Neuronal stem cell (in vitro differentiated cells): ENCODE measurements at regions not wholly inside any gene's neighbourhood (a gene's known extent, or its start where the extent isn't known, plus 50 kb on each side); places are given as distances from the start of the nearest gene placed in this dataset.
A peak's percentile ranks its signal among the peaks of the same experiment; 100 is the strongest.

Experiments used
- DNase-seq: peaks from one replicate; pipeline ENCODE4 v3.0.0-alpha.2; 2013; ENCODE audit warnings: low spot score
- H2AFZ ChIP-seq: one replicate; pipeline ENCODE4 v1.6.1; 2013; ENCODE audit warnings: mild to moderate bottlenecking, low read length, inconsistent platforms
- H2AK5ac ChIP-seq: 2 replicates; pipeline ENCODE4 v1.6.1; 2013; ENCODE audit warnings: low read depth, mild to moderate bottlenecking, inconsistent platforms, low read length, moderate library complexity, mixed read lengths
- H2BK120ac ChIP-seq: 2 replicates; pipeline ENCODE4 v1.6.1; 2013; ENCODE audit warnings: low read depth, mild to moderate bottlenecking, inconsistent platforms, low read length, moderate library complexity, mixed read lengths
- H2BK12ac ChIP-seq: one replicate; pipeline ENCODE4 v1.6.1; 2013; ENCODE audit warnings: low read length, inconsistent platforms
- H2BK15ac ChIP-seq: 2 replicates; pipeline ENCODE4 v1.6.1; 2013; ENCODE audit warnings: mild to moderate bottlenecking, low read length, inconsistent platforms, mixed read lengths
- H2BK5ac ChIP-seq: one replicate; pipeline ENCODE4 v1.6.1; 2013; ENCODE audit warnings: inconsistent platforms, mild to moderate bottlenecking, low read length, moderate library complexity
- H3K14ac ChIP-seq: one replicate; pipeline ENCODE4 v1.6.1; 2013; ENCODE audit warnings: low read length, inconsistent platforms
- H3K18ac ChIP-seq: 2 replicates; pipeline ENCODE4 v1.6.1; 2013; ENCODE audit warnings: low read length, inconsistent platforms
- H3K23ac ChIP-seq: 2 replicates; pipeline ENCODE4 v1.6.1; 2013; ENCODE audit warnings: low read depth, mild to moderate bottlenecking, mixed read lengths, low read length, inconsistent platforms; ENCODE audit not compliant: poor library complexity
- H3K27ac ChIP-seq: replicated peaks from 3 replicates; pipeline ENCODE4 v1.5.1; 2013; ENCODE audit warnings: low read length, inconsistent platforms
- H3K27me3 ChIP-seq, 3 experiments: 2 replicates each; pipeline ENCODE4 v1.6.1; 2013; ENCODE audit warnings: low read length in 3 of 3, mild to moderate bottlenecking in 2 of 3, inconsistent platforms in 1 of 3, low read depth in 1 of 3, mixed read lengths in 1 of 3, moderate library complexity in 1 of 3; ENCODE audit not compliant: control insufficient read depth in 3 of 3, insufficient read depth in 3 of 3
- H3K36me3 ChIP-seq, 2 donors: replicated peaks in 1 of 2; 2 replicates each; pipeline ENCODE4 v1.6.1; 2013; ENCODE audit warnings: low read length in 2 of 2; ENCODE audit not compliant: control insufficient read depth in 2 of 2, insufficient read depth in 2 of 2
- H3K4ac ChIP-seq: 2 replicates; pipeline ENCODE4 v1.6.1; 2013; ENCODE audit warnings: inconsistent platforms, mild to moderate bottlenecking, low read length, moderate library complexity
- H3K4me1 ChIP-seq, 2 donors: 1 replicate in 1 of 2; 2 replicates in 1 of 2; pipeline ENCODE4 v1.6.1; 2013; ENCODE audit warnings: low read length in 2 of 2, low read depth in 1 of 2; ENCODE audit not compliant: control insufficient read depth in 2 of 2, insufficient read depth in 1 of 2
- H3K4me2 ChIP-seq: one replicate; pipeline ENCODE4 v1.6.1; 2013; ENCODE audit warnings: mild to moderate bottlenecking, low read length, inconsistent platforms; ENCODE audit not compliant: insufficient read depth, poor library complexity, severe bottlenecking
- H3K4me3 ChIP-seq, 2 donors: 2 replicates each; pipeline ENCODE4 v1.5.1; 2013; ENCODE audit warnings: low read length in 2 of 2, mild to moderate bottlenecking in 2 of 2, inconsistent platforms in 1 of 2, moderate library complexity in 1 of 2
- H3K79me1 ChIP-seq: one replicate; pipeline ENCODE4 v1.6.1; 2013; ENCODE audit warnings: low read depth, mild to moderate bottlenecking, inconsistent platforms, low read length, moderate library complexity
- H3K9ac ChIP-seq: one replicate; pipeline ENCODE4 v1.6.1; 2013; ENCODE audit warnings: mild to moderate bottlenecking, low read depth, low read length, inconsistent platforms; ENCODE audit not compliant: poor library complexity
- H3K9me3 ChIP-seq, 2 donors: replicated peaks in 1 of 2; 2 replicates each; pipeline versions ENCODE3 to v1.6.1; 2013; ENCODE audit warnings: low read length in 2 of 2, mild to moderate bottlenecking in 2 of 2, inconsistent platforms in 1 of 2, low read depth in 1 of 2, mixed read lengths in 1 of 2, moderate library complexity in 1 of 2; ENCODE audit not compliant: control insufficient read depth in 2 of 2, insufficient read depth in 1 of 2
- H4K8ac ChIP-seq: one replicate; pipeline ENCODE4 v1.6.1; 2013; ENCODE audit warnings: low read depth, mild to moderate bottlenecking, inconsistent platforms, low read length, moderate library complexity
- H4K91ac ChIP-seq: one replicate; pipeline ENCODE4 v1.6.1; 2013; ENCODE audit warnings: low read length, low read depth, mild to moderate bottlenecking, inconsistent platforms; ENCODE audit not compliant: poor library complexity
- WGBS, 2 donors: extraction: QIAGEN DNeasy Blood & Tissue Kit; methylation state at CpG; one replicate each; pipeline ENCODE4 v1.1.7; 2013; ENCODE audit warnings: missing lambda C conversion rate in 2 of 2, mixed read lengths in 1 of 2; ENCODE audit not compliant: insufficient read length in 2 of 2, insufficient replicate concordance in 1 of 2; ENCODE audit errors: extremely low coverage in 2 of 2; 5-methylcytosine and 5-hydroxymethylcytosine counted together

DNA sequence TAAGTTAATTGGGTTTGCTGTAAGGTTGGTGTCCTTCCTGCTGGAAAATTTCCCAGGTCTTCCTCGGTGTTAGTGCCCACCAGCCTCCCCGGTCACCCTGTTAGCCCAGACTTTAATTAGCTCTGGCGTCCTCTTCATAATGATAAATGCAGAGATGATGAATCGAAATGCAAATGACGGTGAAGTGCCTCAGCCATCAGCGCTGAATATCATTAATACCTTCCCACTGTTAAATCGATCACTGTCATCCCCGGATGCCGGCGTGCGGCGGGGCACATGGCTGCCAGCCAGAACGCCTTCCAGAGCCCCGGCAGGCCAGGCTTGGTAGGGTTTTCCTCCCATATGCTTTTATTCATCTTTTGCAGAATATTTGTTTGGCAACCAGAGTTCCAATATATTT is 204.5 kb downstream of the IRX2 start:
- WGBS, 2 donors, result no CpG with 5 or more reads among the region's 14 CpGs
- Histone ChIP-seq H4K91ac (no peak overlapping the region), H2BK5ac (no peak overlapping the region), H3K4me1 (peaks cover 4 to 7% of the 10 kb centered on the region in 2 donors), H3K36me3 (no peaks in the 10 kb centered on the region), H3K4ac (no peak overlapping the region), H2AFZ (no peak overlapping the region), H2BK12ac (no peak overlapping the region), H3K23ac (no peak overlapping the region), H2BK15ac (no peak overlapping the region), H3K27me3 (no peaks in the 10 kb centered on the region), H3K18ac (no peak overlapping the region), H2AK5ac (no peak overlapping the region), H3K14ac (no peak overlapping the region), H4K8ac (no peak overlapping the region), H3K79me1 (no peaks in the 10 kb centered on the region), H3K9me3 (peaks cover 0 to 22% of the 10 kb centered on the region in 2 donors), H3K4me2 (no peak overlapping the region), H3K9ac (no peak overlapping the region), H2BK120ac (no peak overlapping the region), H3K4me3 (no peak overlapping the region), H3K27ac (no peak overlapping the region)
- DNase-seq, result no peak

DNA sequence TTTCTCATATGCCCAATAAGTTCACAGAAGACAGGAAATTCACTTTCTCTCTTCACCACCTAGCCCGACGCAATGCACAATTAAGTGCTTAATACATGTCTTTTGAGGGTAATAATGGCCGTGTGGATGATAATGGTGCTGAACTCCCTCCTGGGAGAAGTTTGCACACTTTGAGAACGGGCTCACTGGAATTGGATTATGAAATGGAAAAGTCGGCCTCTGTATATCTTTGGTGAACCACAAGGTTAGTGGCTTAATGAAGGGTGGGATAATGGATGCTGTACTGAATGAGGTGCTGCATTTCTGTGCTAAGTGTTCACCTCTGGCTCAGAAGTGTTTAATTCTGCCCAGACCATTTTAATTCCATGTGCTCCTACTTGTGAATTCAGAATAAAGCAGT is 207.5 kb downstream of the IRX2 start:
- Histone ChIP-seq H3K79me1 (peaks cover 2% of the 10 kb centered on the region), H2BK15ac (no peak overlapping the region), H3K23ac (no peak overlapping the region), H4K91ac (no peak overlapping the region), H3K4me2 (no peak overlapping the region), H3K36me3 (no peaks in the 10 kb centered on the region), H3K14ac (no peak overlapping the region), H3K4me1 (peaks cover 14 to 18% of the 10 kb centered on the region in 2 donors), H3K27ac (no peak overlapping the region), H4K8ac (no peak overlapping the region), H2BK120ac (no peak overlapping the region), H3K9me3 (peaks cover 6 to 22% of the 10 kb centered on the region in 2 donors), H3K9ac (no peak overlapping the region), H2BK5ac (no peak overlapping the region), H2AK5ac (no peak overlapping the region), H3K4me3 (no peak overlapping the region), H2BK12ac (no peak overlapping the region), H3K4ac (no peak overlapping the region), H3K27me3 (no peaks in the 10 kb centered on the region), H2AFZ (no peak overlapping the region), H3K18ac (no peak overlapping the region)
- DNase-seq, result no peak
- no CpG with 5 or more reads among the region's 5 CpGs for WGBS, 2 donors

DNA sequence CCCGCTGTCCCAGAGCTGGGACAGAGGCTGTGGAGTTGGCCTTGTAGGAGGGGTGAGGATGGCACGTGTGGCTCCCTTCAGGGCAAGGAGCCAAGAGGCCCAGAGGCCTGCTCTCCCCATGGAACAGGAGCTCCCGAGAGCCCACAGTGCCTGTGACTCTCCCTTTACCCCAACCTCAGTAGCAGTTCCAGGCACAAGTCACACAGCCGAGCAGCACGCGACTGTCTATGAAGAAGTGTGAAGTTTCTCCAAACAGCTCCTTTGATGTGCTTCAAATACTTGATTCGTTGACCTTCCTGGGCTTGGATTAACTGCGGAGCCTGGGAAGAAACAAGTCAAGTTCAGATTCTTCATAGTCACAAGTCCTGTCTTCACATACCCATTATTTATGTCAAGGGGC is 208.7 kb downstream of the IRX2 start:
- no peak for DNase-seq
- H3K14ac ChIP-seq, result no peak overlapping the region

DNA sequence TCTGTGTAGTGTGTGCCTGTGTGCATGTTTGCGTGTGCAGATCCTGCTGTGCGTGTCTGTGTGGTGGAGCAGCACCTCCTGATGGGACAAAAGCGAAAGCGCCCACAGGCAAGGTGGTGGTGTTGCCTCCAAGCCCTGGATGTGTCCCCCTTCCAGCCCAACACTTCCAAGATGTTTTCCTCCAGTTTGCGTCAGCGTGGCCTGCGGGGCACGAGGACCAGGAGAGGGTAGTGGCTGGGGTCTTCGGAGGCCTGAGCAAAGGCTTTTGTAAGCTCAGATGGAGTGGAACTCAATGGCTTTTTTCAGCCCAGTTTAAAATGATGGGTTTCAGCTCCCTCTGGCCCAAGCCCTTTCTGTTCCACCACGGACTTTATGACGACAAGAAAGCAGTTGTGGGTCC is 209.5 kb downstream of the IRX2 start:
- H3K23ac ChIP-seq, result peak overlapping the region; percentile 85
- peak overlapping the region; percentile 97 for H3K14ac ChIP-seq
- peak overlapping the region; percentile 9 for H2BK5ac ChIP-seq
- peak overlapping the region; percentile 32 for H3K9ac ChIP-seq
- peak overlapping the region in 1 of 2 donors; percentile 39 for H3K4me3 ChIP-seq
- H3K4me2 ChIP-seq, result no peak overlapping the region
- peak overlapping the region; percentile 91 for H2AK5ac ChIP-seq
- no peak overlapping the region for H4K8ac ChIP-seq
- H2BK120ac ChIP-seq, result peak overlapping the region; percentile 78
- H4K91ac ChIP-seq, result peak overlapping the region; percentile 60
- peak overlapping the region; percentile 64 for H2BK12ac ChIP-seq
- no peak overlapping the region for H3K27ac ChIP-seq
- H3K9me3 ChIP-seq, result peaks cover 6 to 19% of the 10 kb centered on the region in 2 donors
- peak overlapping the region; percentile 97 for H2BK15ac ChIP-seq
- WGBS, 2 donors, result no CpG with 5 or more reads among the region's 11 CpGs
- H2AFZ ChIP-seq, result no peak overlapping the region
- DNase-seq, result no peak
- H3K4ac ChIP-seq, result peak overlapping the region; percentile 90
- H3K79me1 ChIP-seq, result peaks cover 2% of the 10 kb centered on the region
- no peaks in the 10 kb centered on the region for H3K36me3 ChIP-seq
- H3K4me1 ChIP-seq, result peaks cover 27 to 32% of the 10 kb centered on the region in 2 donors
- H3K27me3 ChIP-seq, result no peaks in the 10 kb centered on the region
- peak overlapping the region; percentile 92 for H3K18ac ChIP-seq

More for the DNA sequence above, 208.7 kb downstream of the IRX2 start:
- Histone ChIP-seq H3K27ac (no peak overlapping the region), H3K4me1 (peaks cover 20 to 26% of the 10 kb centered on the region in 2 donors), H4K91ac (no peak overlapping the region), H2BK12ac (no peak overlapping the region), H2AFZ (no peak overlapping the region), H3K27me3 (no peaks in the 10 kb centered on the region), H3K79me1 (peaks cover 2% of the 10 kb centered on the region), H2BK5ac (peak overlapping the region; percentile 27), H3K36me3 (no peaks in the 10 kb centered on the region), H3K9ac (no peak overlapping the region), H3K9me3 (peaks cover 6 to 20% of the 10 kb centered on the region in 2 donors), H3K23ac (no peak overlapping the region), H3K4me2 (no peak overlapping the region), H2BK15ac (peak overlapping the region; percentile 97), H3K4me3 (no peak overlapping the region), H2AK5ac (peak overlapping the region; percentile 91), H4K8ac (no peak overlapping the region), H3K4ac (peak overlapping the region; percentile 81), H3K18ac (peak overlapping the region; percentile 13), H2BK120ac (peak overlapping the region; percentile 78)
- WGBS, 2 donors, result no CpG with 5 or more reads among the region's 8 CpGs
